Immature natural killer cell (primary cell): ENCODE measurements at regions not wholly inside any gene's neighbourhood (a gene's known extent, or its start where the extent isn't known, plus 50 kb on each side); places are given as distances from the start of the nearest gene placed in this dataset.

Experiments
- DNase-seq, 3 donors: peaks; one replicate each; pipeline ENCODE4 v3.0.0; 2022; ENCODE audit warnings: mixed read lengths in 1 of 3
- H3K27ac Mint-ChIP-seq, 6 donors: one replicate each; pipeline ENCODE4 v1.8.0; 2020; ENCODE audit warnings: mixed read lengths in 6 of 6, mild to moderate bottlenecking in 5 of 6, inconsistent platforms in 4 of 6, moderate library complexity in 3 of 6
- H3K27me3 Mint-ChIP-seq, 3 donors: one replicate each; pipeline ENCODE4 v1.8.0; 2020 to 2021; ENCODE audit warnings: low read depth in 3 of 3, mild to moderate bottlenecking in 3 of 3, mixed read lengths in 3 of 3, moderate library complexity in 3 of 3, inconsistent platforms in 1 of 3
- H3K36me3 Mint-ChIP-seq, 3 donors: one replicate each; pipeline ENCODE4 v1.8.0; 2020; ENCODE audit warnings: mixed read lengths in 3 of 3, inconsistent platforms in 2 of 3, mild to moderate bottlenecking in 2 of 3
- H3K4me1 Mint-ChIP-seq, 2 donors: one replicate each; pipeline ENCODE4 v1.8.0; 2020; ENCODE audit warnings: inconsistent platforms in 2 of 2, mild to moderate bottlenecking in 2 of 2, mixed read lengths in 2 of 2, moderate library complexity in 1 of 2
- H3K4me3 Mint-ChIP-seq, 5 donors: one replicate each; pipeline ENCODE4 v1.8.0; 2020; ENCODE audit warnings: mild to moderate bottlenecking in 5 of 5, mixed read lengths in 5 of 5, inconsistent platforms in 3 of 5, moderate library complexity in 3 of 5
- H3K9me3 Mint-ChIP-seq, 6 donors: one replicate each; pipeline ENCODE4 v1.8.0; 2020; ENCODE audit warnings: mild to moderate bottlenecking in 6 of 6, mixed read lengths in 6 of 6, inconsistent platforms in 4 of 6, moderate library complexity in 3 of 6

DNA sequence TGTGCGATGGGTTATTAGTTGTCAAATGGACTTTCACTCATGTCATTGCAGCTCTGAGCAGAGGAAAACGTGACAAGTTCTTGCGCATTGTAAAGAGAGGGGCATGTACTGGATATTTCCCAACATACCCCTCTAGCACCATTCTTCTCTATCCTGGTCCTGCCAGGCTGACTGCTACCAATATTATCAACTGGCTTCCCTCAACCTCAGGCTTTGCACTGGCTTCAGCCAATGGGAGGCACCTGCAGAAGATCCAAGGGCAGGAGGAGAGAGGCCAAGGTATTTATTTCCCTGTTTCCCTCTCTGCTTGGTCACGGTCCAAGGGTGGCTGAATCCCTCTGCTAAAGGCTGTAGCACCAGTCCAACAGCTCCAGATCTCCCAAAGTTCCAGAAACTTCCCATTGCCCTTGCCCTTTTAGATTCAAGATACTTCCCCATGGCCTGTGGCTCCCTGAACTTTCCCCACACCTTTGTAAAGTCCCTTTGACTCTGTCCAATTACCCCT, 175.6 kb upstream of the NECTIN1 start:
- H3K4me1 Mint-ChIP-seq = no peaks in the 10 kb centered on the region
- no peak overlapping the region for H3K27ac Mint-ChIP-seq
- no peak for DNase-seq
- no peaks in the 10 kb centered on the region for H3K9me3 Mint-ChIP-seq
- peaks cover 2 to 9% (median 6%) of the 10 kb centered on the region in 3 donors for H3K27me3 Mint-ChIP-seq
- H3K36me3 Mint-ChIP-seq = no peaks in the 10 kb centered on the region
- no peak overlapping the region for H3K4me3 Mint-ChIP-seq

DNA sequence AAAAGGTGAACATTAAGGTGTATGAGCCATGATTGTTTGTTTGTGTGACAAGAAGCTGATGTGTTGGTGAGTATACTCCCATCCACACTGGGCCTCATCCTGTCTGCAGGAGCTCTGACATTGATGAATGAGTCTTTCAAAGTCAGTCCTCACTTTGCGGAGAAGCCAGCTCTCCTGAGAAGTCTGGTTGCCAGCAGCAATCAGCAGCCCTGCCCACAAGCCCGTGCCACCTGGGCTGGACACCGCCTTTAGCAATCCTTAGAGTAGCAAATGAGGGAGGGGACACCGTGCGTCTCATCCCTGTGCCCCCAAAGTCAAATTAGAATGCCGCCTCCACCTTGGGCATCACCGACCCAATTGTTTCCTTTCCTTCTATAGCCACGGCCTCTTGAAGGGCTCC, 174.8 kb upstream of the NECTIN1 start:
- DNase-seq = no peak
- H3K27me3 Mint-ChIP-seq = peaks cover 2 to 4% (median 4%) of the 10 kb centered on the region in 3 donors
- no peaks in the 10 kb centered on the region for H3K4me1 Mint-ChIP-seq
- H3K36me3 Mint-ChIP-seq = no peaks in the 10 kb centered on the region
- no peaks in the 10 kb centered on the region for H3K9me3 Mint-ChIP-seq
- H3K27ac Mint-ChIP-seq = no peak overlapping the region
- no peak overlapping the region for H3K4me3 Mint-ChIP-seq

DNA sequence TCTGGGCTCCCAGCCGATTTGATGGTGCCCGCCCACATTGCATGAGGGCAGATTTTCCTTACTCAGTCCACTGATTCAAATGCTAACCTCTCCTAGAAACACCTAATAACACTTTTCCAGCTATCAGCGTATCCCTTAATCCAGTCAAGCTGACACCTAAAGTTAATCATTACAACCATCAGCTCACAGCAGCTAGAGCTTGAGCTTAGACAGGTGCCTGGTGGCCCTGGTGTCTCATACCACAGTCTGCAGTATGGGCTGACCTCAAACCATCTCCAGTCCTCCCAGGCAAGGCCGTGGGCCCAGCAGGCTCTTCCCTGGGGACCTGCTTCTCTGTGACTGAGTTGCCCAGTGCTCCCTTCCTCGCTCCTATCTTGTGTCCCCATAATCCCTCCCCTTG, 174.4 kb upstream of the NECTIN1 start:
- Mint-ChIP-seq H3K4me1 (no peaks in the 10 kb centered on the region), H3K4me3 (no peak overlapping the region), H3K27me3 (peaks cover 2 to 8% (median 4%) of the 10 kb centered on the region in 3 donors), H3K36me3 (no peaks in the 10 kb centered on the region), H3K27ac (no peak overlapping the region), H3K9me3 (no peaks in the 10 kb centered on the region)
- no peak for DNase-seq

DNA sequence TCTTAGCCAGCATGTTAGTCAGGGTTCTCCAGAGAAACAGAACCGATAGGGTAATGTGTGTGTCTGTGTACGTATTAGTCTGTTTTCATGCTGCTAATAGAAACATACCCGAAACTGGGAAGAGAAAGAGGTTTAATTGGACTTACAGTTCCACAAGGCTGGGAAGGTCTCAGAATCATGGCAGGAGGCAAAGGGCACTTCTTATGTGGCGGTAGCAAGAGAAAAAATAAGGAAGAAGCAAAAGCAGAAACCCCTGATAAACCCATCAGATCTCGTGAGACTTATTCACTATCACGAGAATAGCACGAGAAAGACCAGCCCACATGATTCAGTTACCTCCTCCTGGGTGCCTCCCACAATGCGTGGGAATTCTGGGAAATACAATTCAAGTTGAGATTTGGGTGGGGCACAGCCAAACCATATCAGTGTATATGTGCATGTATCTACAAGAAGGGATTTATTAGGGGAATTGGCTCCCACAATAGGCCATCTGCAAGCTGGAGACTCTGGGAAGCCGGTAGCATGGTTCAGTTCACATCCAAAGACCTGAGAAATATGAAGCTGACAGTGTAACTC, 173.7 kb upstream of the NECTIN1 start:
- Mint-ChIP-seq H3K9me3 (no peaks in the 10 kb centered on the region), H3K27ac (no peak overlapping the region), H3K27me3 (peaks cover 2 to 8% (median 4%) of the 10 kb centered on the region in 3 donors), H3K36me3 (no peaks in the 10 kb centered on the region), H3K4me1 (peaks cover 0 to under 1% of the 10 kb centered on the region in 2 donors), H3K4me3 (no peak overlapping the region)
- no peak for DNase-seq

DNA sequence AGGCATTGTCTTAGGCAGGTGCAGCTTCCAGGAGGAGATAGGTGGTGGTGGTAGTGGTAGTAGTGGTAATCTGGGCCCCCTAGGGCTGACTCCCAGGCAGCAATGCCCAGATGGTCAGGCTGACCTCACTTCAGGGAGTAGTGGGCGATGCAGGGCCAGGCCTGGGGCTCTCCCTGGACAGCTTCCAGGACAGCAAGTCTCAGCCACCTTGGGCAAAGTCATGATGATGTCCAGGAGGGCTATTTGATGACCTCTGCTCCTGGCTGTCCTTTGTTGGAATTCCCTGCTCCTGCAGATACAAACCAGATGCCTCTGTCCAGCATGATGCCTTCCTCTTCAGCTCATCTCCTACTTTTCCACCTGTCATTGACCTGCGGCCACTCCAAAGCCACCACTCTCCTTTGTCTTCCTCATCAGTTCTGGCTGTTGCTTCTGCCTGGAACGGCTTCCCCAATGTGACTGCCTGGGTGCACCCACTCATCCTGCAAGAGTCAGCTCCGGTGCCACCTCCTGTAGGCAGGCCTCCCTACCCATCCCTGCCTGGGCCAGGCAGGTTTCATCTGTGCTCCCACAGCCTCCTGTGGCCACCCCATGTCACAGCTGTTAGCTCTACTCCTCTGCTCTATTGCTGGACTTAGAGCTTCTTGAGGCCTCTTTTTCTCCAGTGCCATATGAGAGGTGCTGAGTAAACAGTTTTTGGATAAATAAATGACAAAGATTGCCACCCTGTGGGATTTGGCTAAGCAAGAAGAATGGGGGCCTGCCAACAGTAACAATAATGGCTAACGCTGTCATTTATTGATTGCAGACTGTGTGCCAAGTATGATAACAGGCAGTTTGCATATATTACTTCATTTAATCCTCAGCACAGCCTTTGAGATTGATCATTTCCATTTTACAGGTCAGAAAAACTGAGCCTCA, 172.9 kb upstream of the NECTIN1 start:
- peaks cover 5 to 9% of the 10 kb centered on the region in 2 donors for H3K4me1 Mint-ChIP-seq
- peak overlapping the region in 1 of 6 donors; percentile 38 for H3K27ac Mint-ChIP-seq
- H3K27me3 Mint-ChIP-seq = peaks cover 2 to 8% (median 6%) of the 10 kb centered on the region in 3 donors
- H3K4me3 Mint-ChIP-seq = no peak overlapping the region
- peaks cover 0 to 3% (median 0%) of the 10 kb centered on the region in 3 donors for H3K36me3 Mint-ChIP-seq
- no peak for DNase-seq
- no peaks in the 10 kb centered on the region for H3K9me3 Mint-ChIP-seq

DNA sequence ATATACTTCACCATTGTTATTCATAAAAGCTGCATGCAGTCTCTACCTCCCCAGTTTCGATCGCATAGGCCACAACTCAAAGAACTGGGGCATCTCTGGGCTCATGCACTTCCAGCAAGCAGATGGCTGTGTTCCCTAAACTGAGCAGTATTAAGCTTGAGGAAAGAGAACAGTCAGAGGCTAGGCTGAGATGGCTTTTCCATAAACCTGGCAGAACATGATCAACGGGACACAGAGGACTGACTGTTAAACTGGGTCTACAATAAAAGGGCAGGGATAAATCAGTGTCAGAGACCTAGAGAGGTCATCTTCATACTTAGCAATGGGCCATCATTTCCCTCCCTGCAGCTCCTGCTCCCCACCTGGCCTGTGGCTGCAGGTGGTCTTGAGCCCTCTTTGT, 171.0 kb upstream of the NECTIN1 start:
- Mint-ChIP-seq H3K9me3 (no peaks in the 10 kb centered on the region), H3K27me3 (peaks cover 0 to 6% (median 5%) of the 10 kb centered on the region in 3 donors), H3K27ac (no peak overlapping the region), H3K4me3 (no peak overlapping the region), H3K4me1 (peaks cover 24 to 28% of the 10 kb centered on the region in 2 donors), H3K36me3 (peaks cover 0 to 4% (median 0%) of the 10 kb centered on the region in 3 donors)
- DNase-seq = no peak

DNA sequence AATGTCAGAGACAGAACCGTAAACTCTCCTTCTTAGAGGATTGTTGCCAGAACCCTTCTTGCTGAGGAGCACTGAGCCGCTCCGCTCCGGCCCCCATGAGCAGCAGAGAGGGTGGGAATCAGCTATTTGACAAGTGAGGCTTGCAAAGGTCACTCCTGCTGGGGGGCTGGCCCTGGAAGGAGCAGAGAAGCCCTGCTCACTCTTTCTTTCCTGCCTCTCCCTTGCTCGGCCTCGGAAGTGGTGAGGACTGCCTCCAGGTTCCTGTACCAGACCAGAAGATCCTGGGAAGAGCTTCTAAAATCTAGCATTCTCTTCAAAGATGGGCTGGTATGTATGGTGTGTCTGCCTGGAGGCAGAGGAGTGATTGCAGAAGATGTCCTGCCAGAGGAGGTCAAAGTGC, 168.6 kb upstream of the NECTIN1 start:
- peaks cover 25 to 28% of the 10 kb centered on the region in 2 donors for H3K4me1 Mint-ChIP-seq
- H3K4me3 Mint-ChIP-seq = no peak overlapping the region
- H3K27me3 Mint-ChIP-seq = peaks cover 0 to 6% (median 6%) of the 10 kb centered on the region in 3 donors
- no peak overlapping the region for H3K27ac Mint-ChIP-seq
- H3K9me3 Mint-ChIP-seq = no peaks in the 10 kb centered on the region
- no peak for DNase-seq
- H3K36me3 Mint-ChIP-seq = peaks cover 0 to 4% (median 0%) of the 10 kb centered on the region in 3 donors

DNA sequence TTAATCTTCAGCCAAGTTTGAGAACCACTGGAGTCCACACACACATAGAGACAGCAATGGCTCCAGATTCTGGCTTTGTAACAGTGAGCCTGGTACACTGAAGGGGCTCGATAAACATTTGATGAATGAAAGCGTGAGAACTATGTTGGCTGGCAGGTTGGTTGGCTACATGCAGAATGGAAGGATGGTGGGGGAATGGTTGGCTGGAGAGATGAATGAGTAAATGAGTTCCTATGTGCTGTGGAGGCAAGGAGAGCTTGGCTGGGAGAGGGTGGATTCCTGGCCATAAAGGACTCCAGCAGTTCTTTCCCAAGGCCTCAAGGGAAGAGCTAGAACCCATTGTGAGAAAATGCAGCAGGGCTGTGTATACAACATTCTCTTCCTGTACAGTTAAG, 168.0 kb upstream of the NECTIN1 start:
- Mint-ChIP-seq H3K27ac (peak overlapping the region in 3 of 6 donors; percentile 21 to 31 (median 22)), H3K4me3 (peak overlapping the region in 4 of 5 donors; percentile 2 to 49 (median 32)), H3K36me3 (peaks cover 0 to 4% (median 0%) of the 10 kb centered on the region in 3 donors), H3K9me3 (no peaks in the 10 kb centered on the region), H3K4me1 (peaks cover 25 to 28% of the 10 kb centered on the region in 2 donors), H3K27me3 (peaks cover 0 to 6% (median 5%) of the 10 kb centered on the region in 3 donors)
- DNase-seq = no peak

DNA sequence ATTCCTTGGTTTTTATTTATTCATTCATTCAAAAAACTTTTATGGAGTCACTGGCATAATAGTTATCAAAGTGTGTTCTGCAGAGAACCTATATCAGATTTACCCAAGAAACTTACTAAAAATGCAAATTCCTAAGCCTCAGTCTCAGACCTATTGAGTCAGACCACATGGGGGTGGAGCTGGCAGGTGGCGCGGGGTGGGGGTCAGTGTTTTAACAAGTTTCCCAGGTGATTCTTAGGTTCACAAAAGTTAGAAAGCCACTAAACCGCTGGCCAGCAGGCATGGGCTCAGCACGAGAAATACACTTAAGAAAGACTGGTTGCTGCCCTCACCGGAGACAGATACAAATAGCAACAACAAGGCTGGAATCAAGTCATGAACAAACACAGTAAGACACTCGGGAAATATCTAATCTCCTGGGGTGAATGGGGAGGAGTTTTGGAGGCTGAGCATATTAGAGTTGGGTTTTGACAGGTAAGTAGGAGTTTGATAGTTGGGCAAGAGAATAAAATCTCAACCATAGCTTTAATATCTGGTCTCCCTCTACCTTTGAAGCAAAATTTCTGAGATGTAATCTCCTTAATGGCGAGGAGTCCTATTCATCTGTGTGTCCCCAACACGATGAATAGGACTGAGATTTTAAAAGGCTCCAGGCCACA, 167.5 kb upstream of the NECTIN1 start:
- Mint-ChIP-seq H3K4me1 (peaks cover 25 to 28% of the 10 kb centered on the region in 2 donors), H3K4me3 (peak overlapping the region; percentile 19 to 73 (median 58)), H3K36me3 (peaks cover 0 to 4% (median 0%) of the 10 kb centered on the region in 3 donors), H3K27ac (peak overlapping the region in 3 of 6 donors; percentile 2 to 36 (median 21)), H3K9me3 (no peaks in the 10 kb centered on the region), H3K27me3 (peaks cover 1 to 6% (median 5%) of the 10 kb centered on the region in 3 donors)
- DNase-seq = peak; percentile 25 to 32 (median 30)

DNA sequence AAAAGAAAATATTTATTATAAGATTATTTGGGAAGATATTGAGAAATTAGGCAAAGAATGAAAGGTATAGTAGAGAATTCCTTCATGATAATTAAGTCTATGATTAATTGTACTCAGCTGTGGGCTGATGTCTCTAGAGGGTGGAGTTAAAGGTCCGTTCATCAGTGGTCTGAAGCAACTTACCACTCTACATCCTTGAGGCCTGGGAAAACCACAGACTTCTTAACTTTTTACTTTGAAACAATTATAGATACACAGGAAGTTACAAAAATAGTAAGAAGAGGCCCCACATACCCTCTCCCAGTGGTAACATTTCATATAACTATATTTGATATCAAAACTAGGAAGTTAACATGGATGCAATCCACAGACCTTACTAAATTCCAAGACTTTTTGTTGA, 167.0 kb upstream of the NECTIN1 start:
- no peaks in the 10 kb centered on the region for H3K9me3 Mint-ChIP-seq
- H3K27ac Mint-ChIP-seq = peak overlapping the region in 3 of 6 donors; percentile 2 to 21 (median 19)
- peaks cover 0 to 4% (median 0%) of the 10 kb centered on the region in 3 donors for H3K36me3 Mint-ChIP-seq
- H3K27me3 Mint-ChIP-seq = peaks cover 4 to 6% (median 5%) of the 10 kb centered on the region in 3 donors
- peak overlapping the region; percentile 19 to 73 (median 58) for H3K4me3 Mint-ChIP-seq
- peaks cover 25 to 28% of the 10 kb centered on the region in 2 donors for H3K4me1 Mint-ChIP-seq
- DNase-seq = peak; percentile 8 to 19 (median 12)

DNA sequence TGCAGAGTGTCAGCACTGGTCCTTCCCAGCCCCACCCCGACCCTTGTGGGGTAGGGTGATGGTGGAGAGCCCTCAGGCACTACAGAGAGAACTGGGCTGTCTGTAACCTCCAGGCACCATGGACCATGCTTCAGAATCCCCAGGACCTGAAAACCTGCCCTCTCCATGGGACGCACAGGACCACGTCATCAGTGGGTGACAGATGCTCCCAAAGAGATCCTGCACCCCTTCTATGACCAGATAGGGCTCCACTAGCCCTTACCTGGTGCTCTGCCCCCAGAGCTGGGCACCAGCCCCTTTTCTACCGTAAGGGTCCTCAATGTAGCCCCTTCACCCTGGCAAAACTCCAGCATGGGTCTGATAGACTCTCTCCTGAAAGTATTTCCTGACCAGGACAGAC, 165.9 kb upstream of the NECTIN1 start:
- peaks cover 3 to 7% (median 6%) of the 10 kb centered on the region in 3 donors for H3K27me3 Mint-ChIP-seq
- H3K27ac Mint-ChIP-seq = no peak overlapping the region
- no peaks in the 10 kb centered on the region for H3K9me3 Mint-ChIP-seq
- no peak for DNase-seq
- peaks cover 0 to 4% (median 0%) of the 10 kb centered on the region in 3 donors for H3K36me3 Mint-ChIP-seq
- H3K4me3 Mint-ChIP-seq = peak overlapping the region in 2 of 5 donors; percentile 27 to 34
- H3K4me1 Mint-ChIP-seq = peaks cover 25 to 28% of the 10 kb centered on the region in 2 donors

DNA sequence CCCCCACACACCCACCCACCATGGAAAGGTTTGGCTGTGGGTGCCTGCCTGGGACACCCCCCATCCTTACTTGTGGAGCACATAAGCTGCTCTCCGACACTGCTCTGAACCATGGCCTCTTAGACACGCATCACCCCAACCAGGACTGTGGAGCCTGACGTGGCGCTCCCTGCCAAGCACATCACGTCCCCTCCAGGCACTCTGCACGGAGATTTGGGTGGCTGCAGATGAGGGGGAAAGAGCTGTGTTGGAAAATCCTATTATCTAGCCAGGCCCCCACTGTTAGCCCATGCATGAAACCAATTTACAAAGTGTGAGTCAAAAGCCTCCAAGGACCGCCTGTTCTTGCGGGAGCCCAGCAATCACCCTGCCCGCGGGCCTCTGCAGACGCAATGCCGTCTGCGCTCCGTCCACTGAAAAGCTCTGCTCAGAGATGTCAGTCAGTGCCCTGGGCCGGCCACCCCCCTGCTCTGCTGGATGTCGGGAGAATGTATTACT, 163.4 kb upstream of the NECTIN1 start:
- no peak overlapping the region for H3K4me3 Mint-ChIP-seq
- H3K27me3 Mint-ChIP-seq = peaks cover 2 to 7% (median 4%) of the 10 kb centered on the region in 3 donors
- peaks cover 0 to 4% (median 0%) of the 10 kb centered on the region in 3 donors for H3K36me3 Mint-ChIP-seq
- no peak for DNase-seq
- no peak overlapping the region for H3K27ac Mint-ChIP-seq
- no peaks in the 10 kb centered on the region for H3K9me3 Mint-ChIP-seq
- peaks cover 24% of the 10 kb centered on the region in 2 donors for H3K4me1 Mint-ChIP-seq

DNA sequence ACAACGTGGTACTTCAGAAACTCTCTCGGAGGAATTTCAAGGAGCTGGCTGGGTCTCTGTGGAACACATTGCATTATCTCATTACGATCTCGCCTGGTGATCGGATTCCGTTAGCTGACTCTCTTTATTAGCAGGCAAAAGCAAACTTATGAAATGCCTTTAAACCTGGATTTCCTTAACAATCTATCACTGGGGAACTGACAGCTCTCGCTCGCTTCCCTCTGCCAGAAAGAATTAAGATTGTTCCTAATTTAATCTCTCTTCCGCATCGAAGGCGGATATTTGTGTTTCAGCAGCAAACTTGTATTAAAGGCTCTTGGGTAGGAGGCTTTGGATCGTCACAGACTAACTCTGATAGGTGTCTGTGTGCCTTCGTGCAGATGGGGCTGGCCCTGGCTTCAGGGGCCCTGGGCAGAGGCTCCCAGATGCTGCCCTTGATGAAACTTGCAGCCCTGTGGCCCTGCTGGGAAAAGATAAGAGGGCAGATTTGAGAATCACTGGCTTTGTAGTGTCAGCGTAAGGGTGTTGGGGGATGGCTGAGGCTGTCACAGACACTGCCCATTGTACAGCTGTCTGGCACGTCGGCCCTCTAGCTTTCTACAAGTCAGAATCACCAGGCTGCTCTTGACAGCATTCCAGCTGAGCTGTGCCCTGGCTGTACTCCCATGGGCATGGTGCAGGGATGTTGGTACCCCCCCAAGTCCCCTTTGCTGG, 162.2 kb upstream of the NECTIN1 start:
- Mint-ChIP-seq H3K9me3 (no peaks in the 10 kb centered on the region), H3K27me3 (peaks cover 1 to 7% (median 2%) of the 10 kb centered on the region in 3 donors), H3K27ac (no peak overlapping the region), H3K4me3 (no peak overlapping the region), H3K36me3 (no peaks in the 10 kb centered on the region), H3K4me1 (peaks cover 12 to 13% of the 10 kb centered on the region in 2 donors)
- DNase-seq = no peak
